Cardiac muscle cell (in vitro differentiated cells and primary cell): ENCODE measurements at regions not wholly inside any gene's neighbourhood (a gene's known extent, or its start where the extent isn't known, plus 50 kb on each side); places are given as distances from the start of the nearest gene placed in this dataset.

Experiments
- DNase-seq, 2 donors: peaks; one replicate each; pipeline versions ENCODE4 v3.0.0 to v3.0.0-alpha.2; 2010 to 2017; ENCODE audit warnings: low read depth in 1 of 2, low spot score in 1 of 2
- H3K27ac ChIP-seq: fragments of 200-600 bp; sonication (generic); 2 replicates; pipeline ENCODE4 v1.5.1; 2016
- H3K27me3 ChIP-seq: fragments of 200-600 bp; sonication (generic); 2 replicates; pipeline ENCODE4 v1.6.0; 2016; ENCODE audit warnings: control low read depth
- H3K36me3 ChIP-seq: fragments of 200-600 bp; sonication (generic); 2 replicates; pipeline ENCODE4 v1.5.1; 2016; ENCODE audit warnings: control low read depth
- H3K4me1 ChIP-seq: fragments of 200-600 bp; sonication (generic); 2 replicates; pipeline ENCODE4 v1.8.1; 2017; ENCODE audit warnings: low read depth, mild to moderate bottlenecking, mixed run types
- H3K4me3 ChIP-seq: fragments of 200-600 bp; sonication (generic); 2 replicates; pipeline ENCODE4 v1.5.1; 2016; ENCODE audit warnings: mild to moderate bottlenecking
- H3K9me3 ChIP-seq: fragments of 200-600 bp; sonication (generic); 2 replicates; pipeline ENCODE4 v1.5.1; 2017; ENCODE audit warnings: low read depth, mild to moderate bottlenecking, control low read depth
- TF ChIP-seq, protein P1 (sequence below): IDR thresholded peaks from 2 replicates; pipeline ENCODE4 v1.5.1; 2012; ENCODE audit warnings: low read depth, mild to moderate bottlenecking, low read length

DNA sequence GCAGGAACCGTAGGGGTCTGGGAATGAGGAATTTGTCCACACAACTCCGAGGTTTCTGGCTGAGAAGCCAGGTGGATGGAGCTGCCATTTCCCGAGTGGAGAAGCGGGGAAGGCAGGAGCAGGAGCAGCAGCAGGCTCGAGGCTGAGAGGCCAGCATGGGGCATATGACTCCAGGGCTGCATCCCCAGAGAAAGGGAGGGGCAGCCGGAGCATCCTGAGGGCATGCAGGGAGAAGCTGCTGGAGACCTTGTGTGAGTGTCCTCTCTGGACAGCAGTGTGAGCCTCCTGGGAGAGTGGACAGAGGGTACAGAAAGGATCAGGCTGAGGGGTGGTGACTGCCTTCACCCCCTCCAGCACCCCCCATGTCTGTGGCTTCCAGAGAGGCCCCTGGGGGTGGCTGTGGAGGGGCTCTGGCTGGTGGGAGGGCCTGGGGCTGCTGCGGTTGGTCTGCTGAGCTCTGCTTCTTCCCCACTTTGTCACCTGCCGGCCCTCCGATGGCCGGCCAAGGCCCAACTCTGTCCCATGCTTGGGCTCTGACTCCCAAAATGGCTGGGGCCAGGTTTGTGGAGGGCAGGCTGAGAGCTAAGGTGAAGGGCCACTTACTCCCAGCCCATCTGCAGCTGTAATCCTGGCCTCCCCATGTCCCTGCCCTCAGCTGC is 633.1 kb downstream of the MATN1 start:
- TF ChIP-seq, protein P1, sequence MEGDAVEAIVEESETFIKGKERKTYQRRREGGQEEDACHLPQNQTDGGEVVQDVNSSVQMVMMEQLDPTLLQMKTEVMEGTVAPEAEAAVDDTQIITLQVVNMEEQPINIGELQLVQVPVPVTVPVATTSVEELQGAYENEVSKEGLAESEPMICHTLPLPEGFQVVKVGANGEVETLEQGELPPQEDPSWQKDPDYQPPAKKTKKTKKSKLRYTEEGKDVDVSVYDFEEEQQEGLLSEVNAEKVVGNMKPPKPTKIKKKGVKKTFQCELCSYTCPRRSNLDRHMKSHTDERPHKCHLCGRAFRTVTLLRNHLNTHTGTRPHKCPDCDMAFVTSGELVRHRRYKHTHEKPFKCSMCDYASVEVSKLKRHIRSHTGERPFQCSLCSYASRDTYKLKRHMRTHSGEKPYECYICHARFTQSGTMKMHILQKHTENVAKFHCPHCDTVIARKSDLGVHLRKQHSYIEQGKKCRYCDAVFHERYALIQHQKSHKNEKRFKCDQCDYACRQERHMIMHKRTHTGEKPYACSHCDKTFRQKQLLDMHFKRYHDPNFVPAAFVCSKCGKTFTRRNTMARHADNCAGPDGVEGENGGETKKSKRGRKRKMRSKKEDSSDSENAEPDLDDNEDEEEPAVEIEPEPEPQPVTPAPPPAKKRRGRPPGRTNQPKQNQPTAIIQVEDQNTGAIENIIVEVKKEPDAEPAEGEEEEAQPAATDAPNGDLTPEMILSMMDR, result no peak
- Histone ChIP-seq H3K27ac (no peak overlapping the region), H3K9me3 (peaks cover 3% of the 10 kb centered on the region), H3K4me3 (no peak overlapping the region), H3K4me1 (peaks cover 11% of the 10 kb centered on the region), H3K36me3 (no peaks in the 10 kb centered on the region), H3K27me3 (no peaks in the 10 kb centered on the region)
- DNase-seq, result no peak

DNA sequence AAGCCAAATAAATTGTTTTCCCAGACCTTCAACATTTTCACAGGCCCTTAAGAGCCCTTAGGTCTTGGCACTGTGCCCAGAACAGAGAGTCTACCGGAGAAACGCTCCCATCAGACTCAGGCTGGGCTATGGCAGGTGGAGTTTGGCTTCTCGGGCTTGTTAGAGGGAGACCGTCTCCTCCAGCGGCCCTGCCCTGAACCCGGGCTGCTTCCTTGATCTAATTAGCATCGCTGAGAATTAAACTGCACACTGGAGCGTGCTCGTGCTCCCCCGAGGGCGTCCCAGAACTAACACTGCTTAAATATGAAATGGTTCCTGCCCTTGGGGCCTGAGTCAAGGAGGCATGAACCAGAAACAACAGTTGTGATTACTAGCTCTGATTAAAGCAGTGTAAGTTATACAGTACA is 634.4 kb downstream of the MATN1 start:
- peaks cover 3% of the 10 kb centered on the region for H3K9me3 ChIP-seq
- H3K36me3 ChIP-seq, result no peaks in the 10 kb centered on the region
- peak overlapping the region; percentile 74 for H3K27ac ChIP-seq
- peak; percentile 9 to 93 for DNase-seq
- no peak overlapping the region for H3K4me3 ChIP-seq
- H3K27me3 ChIP-seq, result no peaks in the 10 kb centered on the region
- H3K4me1 ChIP-seq, result peaks cover 11% of the 10 kb centered on the region
- TF ChIP-seq, protein P1, result no peak

DNA sequence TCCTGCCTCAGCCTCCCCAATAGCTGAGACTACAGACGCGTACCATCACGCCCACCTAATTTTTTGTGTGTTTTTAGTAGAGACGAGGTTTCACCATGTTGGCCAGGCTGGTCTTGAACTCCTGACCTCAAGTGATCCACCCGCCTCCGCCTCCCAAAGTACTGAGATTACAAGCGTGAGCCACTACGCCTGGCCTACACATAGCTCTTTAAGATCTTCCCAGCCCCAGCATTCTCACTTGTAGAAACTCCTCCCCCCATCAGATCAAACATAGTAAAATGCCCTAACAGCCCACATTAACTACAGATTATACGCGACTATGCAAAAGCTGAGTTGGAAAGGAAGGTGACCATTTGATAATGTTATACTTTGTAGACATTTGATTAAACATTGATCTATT is 634.8 kb downstream of the MATN1 start:
- Histone ChIP-seq H3K27ac (peak overlapping the region; percentile 74), H3K27me3 (no peaks in the 10 kb centered on the region), H3K9me3 (peaks cover 3% of the 10 kb centered on the region), H3K4me1 (peaks cover 11% of the 10 kb centered on the region), H3K36me3 (no peaks in the 10 kb centered on the region), H3K4me3 (no peak overlapping the region)
- peak in 1 of 2 donors; percentile 74 for DNase-seq
- TF ChIP-seq, protein P1, result no peak

DNA sequence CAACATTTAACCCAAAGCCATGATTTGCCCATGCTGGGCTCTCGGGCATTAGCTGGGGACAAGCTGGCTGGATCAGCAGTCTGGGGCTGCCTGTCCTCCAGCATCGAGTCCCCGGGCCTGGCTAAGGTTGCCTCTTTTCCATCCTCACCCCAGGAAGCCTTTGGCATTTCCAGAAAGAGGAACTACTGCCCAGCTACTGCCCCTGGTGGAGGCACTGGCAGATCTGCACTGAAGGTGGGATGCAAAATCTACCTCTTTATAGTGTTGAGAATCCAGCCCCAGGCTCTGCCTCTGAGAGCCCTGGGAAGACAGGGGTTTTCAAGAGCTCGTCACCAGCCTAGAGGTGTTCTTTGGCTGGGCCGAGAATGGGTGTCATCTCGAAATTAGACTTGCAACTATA is 635.9 kb downstream of the MATN1 start:
- Histone ChIP-seq H3K4me1 (peaks cover 11% of the 10 kb centered on the region), H3K27me3 (no peaks in the 10 kb centered on the region), H3K36me3 (no peaks in the 10 kb centered on the region), H3K9me3 (peaks cover 3% of the 10 kb centered on the region), H3K27ac (no peak overlapping the region), H3K4me3 (no peak overlapping the region)
- TF ChIP-seq, protein P1, result peak; percentile 36
- DNase-seq, result peak in 1 of 2 donors; percentile 34

DNA sequence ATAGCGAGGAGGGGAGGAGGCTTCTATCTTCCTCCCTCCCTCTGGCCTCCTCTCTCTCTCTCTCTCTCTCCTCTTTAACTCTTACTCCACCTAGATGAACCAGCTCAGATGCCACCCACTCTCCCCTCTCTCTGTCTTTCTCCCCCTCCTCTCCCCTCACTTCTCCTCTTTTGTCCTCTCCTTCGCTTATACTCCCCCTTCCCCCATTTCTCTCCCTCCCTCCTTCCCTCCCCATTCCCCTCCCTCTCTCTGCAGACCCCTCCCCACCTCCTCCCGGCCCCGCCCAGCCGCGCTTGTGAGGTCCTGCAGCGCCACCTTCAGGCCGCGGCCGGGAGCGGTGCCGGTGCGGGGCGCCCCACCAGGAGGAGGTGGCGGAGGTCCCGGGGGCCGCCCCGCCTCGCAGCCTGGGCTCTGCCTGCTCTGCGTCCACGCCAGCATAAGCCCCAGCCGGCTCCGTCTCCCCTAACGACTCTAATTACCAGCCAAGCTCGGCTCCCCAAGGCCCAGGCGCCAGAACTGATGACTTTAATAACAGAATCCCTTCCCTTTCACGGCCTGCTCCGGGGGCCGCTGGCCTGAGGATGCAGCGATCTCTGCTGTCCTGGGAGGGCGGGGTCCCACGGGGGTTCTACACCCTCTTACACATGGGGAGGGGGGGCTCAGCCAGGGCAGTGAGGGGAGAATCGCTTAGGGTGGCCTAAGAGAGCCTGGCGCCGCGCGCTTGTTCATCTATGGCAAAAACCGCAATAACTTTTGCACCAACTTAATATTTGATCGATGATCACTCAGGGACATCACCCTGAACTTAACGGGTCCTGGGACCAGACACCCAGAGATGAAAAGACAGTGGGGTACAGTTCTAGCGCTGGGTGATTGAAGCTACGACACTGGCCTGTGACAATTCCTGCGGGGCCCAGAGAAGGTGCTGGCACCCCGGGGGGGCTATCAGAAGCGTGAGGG is 637.3 kb downstream of the MATN1 start:
- Histone ChIP-seq H3K27ac (no peak overlapping the region), H3K4me3 (no peak overlapping the region), H3K4me1 (peaks cover 11% of the 10 kb centered on the region), H3K27me3 (no peaks in the 10 kb centered on the region), H3K36me3 (no peaks in the 10 kb centered on the region), H3K9me3 (no peaks in the 10 kb centered on the region)
- peak; percentile 60 to 83 for DNase-seq
- TF ChIP-seq, protein P1, result peak; percentile 68
